Fibroblast of mammary gland (primary cell): ENCODE measurements at regions not wholly inside any gene's neighbourhood (a gene's known extent, or its start where the extent isn't known, plus 50 kb on each side); places are given as distances from the start of the nearest gene placed in this dataset.

Experiments
- DNase-seq: peaks from one replicate; pipeline ENCODE4 v3.0.0-alpha.2; 2010; ENCODE audit warnings: low read depth
- H3K4me3 ChIP-seq: 2 replicates; pipeline ENCODE4 v1.5.1; 2011; ENCODE audit warnings: low read depth, mild to moderate bottlenecking, low read length, moderate library complexity; ENCODE audit not compliant: control insufficient read depth
- CTCF ChIP-seq: conservative IDR thresholded peaks from 2 replicates; pipeline ENCODE4 v1.5.1; 2011; ENCODE audit warnings: low read depth, low read length, inconsistent platforms; ENCODE audit not compliant: control insufficient read depth, insufficient read depth

GRCh38 chr6:140236732-140237131, 862.3 kb upstream of the CITED2 start:
- no peak for TF ChIP-seq CTCF
- DNase-seq = no peak
- H3K4me3 ChIP-seq = no peak overlapping the region

- TF ChIP-seq CTCF = no peak
- DNase-seq = no peak
- H3K4me3 ChIP-seq = no peak overlapping the region
These were observed 855.8 kb upstream of the CITED2 start for GRCh38 chr6:140230282-140230681.

GRCh38 chr6:140228491-140228890, 854.0 kb upstream of the CITED2 start:
- no peak for TF ChIP-seq CTCF
- no peak for DNase-seq
- H3K4me3 ChIP-seq = no peak overlapping the region

- no peak for TF ChIP-seq CTCF
- no peak overlapping the region for H3K4me3 ChIP-seq
- no peak for DNase-seq
These were observed 852.2 kb upstream of the CITED2 start for GRCh38 chr6:140226637-140227036.

DNA sequence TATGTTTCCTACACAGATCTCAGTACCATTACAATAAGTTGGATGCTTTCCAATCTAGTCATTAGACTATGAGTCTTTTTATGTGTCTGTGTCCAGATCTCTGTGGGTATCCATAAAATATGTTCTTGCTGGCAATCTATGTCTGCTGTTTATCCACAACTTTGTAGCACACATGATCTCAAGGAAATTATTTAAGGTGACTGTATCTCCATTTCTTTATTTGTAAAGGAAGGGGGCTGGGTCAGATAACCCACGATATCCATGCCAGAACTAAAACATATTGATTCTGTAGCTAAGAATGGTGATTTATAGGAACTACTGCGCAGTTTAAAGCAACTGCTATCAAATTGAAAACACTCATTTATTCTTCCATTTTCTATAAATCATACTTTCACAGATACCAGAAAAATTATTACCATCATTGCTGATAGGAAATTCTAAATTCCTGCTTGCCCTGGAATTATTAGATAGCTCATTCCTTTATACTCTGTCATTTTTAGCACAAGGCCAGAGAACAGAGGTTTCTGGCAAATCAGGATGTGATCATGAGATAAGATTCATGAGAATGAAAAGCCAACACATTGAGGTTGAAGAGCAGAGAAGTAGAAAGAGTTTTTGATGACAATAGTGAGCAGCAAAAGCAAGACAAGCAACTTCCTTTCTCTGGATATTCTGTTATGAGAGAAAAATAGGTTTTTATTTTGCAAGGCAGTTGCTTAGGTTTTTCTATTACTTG, 851.4 kb upstream of the CITED2 start:
- no peak overlapping the region for H3K4me3 ChIP-seq
- TF ChIP-seq CTCF = no peak
- DNase-seq = peak; percentile 67

- no peak for DNase-seq
- TF ChIP-seq CTCF = no peak
- H3K4me3 ChIP-seq = no peak overlapping the region
These were observed 842.8 kb upstream of the CITED2 start for GRCh38 chr6:140217283-140217682.
